NCI-H2171 (cell line): ENCODE measurements at regions not wholly inside any gene's neighbourhood (a gene's known extent, or its start where the extent isn't known, plus 50 kb on each side); places are given as distances from the start of the nearest gene placed in this dataset.

Experiments
- DNase-seq: peaks from one replicate; lab custom pipeline; 2025; lab: John Stamatoyannopoulos, UW

DNA sequence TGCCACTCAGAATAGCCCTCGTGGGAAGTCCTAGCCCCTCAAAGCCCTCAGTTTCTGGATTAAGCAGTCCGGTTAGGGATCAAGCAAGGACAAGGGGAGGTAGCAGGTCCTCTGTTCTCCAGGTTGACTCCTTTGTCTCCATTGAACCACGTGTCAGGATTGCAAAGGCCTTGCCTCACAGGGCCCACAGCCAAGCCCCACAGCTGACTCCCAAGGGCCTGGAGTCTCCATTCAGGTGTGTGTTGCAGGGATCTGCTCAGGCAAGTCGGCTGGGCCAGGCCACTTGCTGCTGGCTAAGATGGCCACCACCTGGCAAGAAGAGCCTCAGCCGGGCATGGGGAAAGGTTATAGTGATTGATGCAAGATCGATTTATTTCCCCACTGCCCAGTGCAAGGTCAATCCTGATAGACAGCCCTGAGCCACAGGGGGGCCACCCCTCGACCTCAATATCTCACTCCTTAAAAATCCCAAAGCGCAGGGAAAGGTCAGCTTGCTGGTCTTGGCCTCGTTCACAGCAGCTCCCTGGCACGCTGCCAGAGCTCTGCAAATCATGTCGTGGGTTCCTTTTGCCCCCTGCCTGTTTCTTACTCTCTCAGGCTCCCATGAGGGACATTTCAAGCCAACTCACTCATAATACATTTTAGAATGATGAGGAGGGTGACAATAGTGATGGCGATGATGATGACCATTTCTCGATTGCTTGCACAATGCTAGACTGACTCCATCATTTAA, 75.9 kb downstream of the EDN3 start:
- DNase-seq, result no peak

DNA sequence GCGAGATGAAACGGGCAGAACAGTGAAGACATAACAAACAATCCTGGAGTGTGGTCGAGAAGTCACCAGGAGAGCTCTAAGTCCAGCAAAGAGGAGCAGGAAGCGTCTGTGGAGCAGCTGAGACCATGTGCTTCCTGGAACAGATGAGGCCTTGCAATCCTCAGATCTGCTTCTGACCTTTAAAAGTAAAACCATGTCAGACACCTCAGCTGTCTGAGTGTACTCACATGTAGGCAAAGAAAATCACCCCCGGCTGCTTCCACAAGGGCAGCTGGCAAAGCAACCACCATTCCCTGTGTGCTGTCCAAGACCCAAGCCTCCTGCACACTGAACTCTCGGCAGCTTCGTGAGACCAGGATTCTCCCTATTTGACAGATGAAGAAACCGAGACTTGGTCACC, 76.6 kb downstream of the EDN3 start:
- DNase-seq, result no peak

DNA sequence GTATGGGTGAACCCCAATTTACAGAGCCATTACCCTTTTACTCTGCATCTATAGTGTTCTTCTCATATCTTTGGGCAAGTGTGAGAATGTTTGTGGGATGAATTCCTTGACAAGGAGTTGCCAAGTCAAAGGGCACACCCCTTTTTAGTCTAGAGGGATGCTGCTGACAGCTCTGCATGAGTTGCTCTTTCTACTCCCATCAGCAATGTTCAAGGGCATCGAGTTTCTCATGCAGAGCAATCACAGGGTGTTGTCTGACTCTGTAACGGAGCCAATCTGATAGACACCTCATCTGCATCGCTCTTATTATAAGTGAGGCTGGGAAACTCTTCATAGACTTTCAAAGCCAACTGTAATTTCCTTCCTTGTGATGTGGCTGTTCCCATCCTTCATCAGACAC, 77.4 kb downstream of the EDN3 start:
- no peak for DNase-seq

DNA sequence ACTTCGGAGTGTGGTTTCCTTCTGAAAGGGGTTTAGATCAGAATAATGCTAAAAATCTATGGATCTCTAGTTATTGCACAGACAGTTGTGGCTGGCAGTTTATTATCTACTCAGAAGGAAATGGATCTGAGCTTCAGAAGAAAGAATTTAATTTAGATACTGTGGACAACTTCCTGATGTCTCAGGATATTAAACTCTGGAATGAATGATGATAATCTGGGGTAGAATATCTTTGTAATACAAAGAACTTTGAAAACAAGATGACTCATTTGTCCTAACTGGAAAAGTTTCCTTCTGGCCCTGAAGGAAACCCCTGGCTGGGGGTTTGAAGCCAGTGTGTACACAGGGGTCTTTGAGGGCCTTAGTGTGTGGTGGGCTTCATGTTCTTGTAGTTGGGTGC, 78.0 kb downstream of the EDN3 start:
- no peak for DNase-seq

DNA sequence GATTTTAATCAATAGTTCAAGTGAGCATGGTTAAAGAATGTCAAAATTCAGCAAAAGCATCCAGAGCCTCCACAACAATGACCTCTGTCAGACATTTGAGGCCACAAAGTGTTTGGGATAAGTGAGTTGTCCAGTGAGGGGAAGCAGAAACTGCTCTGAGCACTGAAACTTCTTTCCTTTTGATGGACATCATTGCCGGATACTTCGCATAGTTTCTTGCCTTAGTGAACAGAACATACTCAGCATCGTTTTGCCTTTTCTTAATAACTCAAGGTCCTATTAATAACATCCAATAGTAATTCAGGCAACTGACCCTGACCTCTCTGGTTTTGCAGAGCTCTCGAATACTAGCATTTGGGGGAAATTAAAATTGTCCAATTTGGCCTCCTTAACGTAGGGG, 78.6 kb downstream of the EDN3 start:
- no peak for DNase-seq

DNA sequence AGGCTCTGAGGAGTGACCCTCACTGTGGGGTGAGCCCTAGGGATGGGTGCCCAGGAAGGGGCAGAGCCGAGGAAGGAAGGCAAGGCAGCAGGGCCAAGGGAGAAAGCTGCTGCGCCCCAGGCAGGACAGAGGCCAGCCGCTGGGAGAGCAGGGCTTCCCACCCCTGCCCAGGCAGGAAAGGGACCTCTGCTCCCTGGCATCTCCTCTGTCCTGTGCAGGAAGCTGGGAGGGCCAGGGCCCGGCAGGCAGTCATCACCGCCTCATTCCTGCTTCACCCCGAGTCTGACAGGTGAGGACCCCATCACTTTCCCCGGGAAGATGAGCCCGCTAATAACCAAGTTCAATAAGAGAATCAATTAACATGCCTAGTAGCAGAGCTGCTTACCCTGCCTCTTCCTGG, 81.3 kb downstream of the EDN3 start:
- DNase-seq, result no peak

DNA sequence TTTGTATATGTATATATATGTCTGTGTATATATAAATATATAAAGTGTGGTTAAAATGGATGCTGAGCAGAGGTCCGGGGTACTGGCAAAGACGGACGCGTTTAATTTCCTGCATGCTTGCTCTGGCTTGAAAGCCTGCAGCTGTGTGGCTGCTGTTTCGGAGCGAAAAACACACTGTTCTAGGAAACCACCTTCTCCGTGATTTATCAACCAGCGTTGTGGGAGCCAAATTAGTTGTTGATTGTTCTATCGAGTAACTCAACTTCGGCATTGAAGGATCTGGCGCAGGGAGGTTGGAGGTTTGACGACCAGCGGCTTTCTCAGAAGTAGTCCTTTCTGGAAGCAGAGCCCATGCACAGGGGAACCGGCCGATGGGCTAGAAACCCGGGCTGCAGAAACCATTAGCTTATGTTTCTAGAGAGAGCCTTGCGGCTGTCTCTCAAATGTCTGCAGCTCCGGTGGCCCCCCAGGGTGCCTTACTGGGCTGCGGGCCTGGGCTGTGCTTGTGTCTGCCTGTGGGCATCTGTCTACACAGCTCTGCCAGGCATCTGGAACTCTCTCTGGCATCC, 81.8 kb downstream of the EDN3 start:
- DNase-seq, result no peak

DNA sequence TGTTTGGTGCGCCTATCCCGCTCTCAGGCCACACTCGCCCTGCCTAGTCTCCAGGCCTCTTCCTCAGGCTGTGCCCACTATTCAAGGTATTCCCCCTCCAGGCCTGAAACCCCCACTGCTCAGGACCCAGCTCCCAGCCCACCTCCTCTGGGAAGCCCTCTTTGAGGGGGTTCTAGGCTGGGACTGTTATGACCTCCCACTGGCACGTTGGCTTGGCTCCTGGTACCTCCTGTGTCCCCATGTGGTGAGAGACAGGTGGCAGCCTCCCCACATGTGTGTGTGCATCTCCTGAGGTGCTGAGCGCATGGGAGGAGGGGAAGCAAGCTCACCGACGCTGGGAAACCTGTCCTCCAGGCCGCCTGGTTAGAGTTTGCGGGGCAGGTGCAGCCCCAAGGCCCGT, 82.5 kb downstream of the EDN3 start:
- DNase-seq, result no peak

DNA sequence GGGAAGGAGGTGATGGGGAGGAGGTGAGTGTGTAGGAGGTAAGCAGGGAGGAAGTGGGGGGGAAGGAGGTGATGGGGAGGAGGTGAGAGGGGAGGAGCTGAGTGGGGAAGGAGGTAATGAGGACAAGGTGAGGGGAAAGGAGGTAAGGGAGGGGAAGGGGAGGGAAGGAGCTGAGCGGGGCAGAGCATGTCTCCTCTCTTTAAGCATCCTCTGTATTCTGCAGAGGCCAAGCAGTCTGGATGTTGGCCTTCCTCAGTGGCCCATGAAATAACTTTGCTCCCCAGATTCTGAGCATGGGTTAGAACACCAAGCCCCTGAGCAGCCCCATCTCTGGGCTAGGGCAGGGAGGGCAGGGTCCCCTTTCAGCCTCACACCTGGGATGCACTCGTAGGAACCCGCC, 84.6 kb downstream of the EDN3 start:
- DNase-seq, result no peak

DNA sequence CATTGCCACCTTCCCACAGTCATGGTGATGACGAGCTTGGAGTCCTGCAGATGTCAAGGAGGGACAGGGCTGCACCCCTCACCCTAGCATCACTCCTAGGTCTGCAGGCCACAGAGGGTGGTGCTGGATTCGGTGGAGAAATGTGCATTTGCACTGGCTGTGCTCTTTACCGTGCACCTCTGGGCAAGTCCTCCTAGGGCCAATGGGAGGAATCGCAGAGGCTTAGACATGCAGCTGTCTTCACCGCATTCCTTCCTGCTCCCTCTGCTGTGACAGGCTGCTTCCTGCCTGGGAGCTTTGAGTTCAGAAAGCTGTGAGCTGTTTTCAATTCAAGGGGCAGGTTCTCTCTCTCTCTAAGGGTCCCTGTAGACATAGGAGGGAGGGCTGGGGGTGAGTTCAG, 85.1 kb downstream of the EDN3 start:
- DNase-seq, result no peak

DNA sequence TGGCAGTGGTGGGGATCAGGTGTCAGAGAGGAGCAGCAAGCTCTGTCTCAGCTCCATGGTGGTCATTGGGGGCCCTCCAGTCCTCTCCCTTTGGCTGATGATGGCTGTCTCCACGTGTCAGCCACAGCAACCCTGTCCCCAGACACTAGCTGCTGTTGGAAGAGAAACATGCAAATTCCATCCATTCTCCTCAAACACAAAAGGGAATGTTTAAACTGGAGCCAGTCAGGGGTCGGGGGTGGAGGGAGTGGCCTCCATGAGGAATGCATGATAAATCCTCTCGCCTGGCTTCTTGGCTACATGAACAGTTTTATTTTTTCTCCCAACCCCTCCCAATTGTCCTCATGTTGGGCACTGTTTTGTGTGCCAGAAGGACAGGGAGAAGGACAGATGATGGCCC, 86.4 kb downstream of the EDN3 start:
- no peak for DNase-seq

DNA sequence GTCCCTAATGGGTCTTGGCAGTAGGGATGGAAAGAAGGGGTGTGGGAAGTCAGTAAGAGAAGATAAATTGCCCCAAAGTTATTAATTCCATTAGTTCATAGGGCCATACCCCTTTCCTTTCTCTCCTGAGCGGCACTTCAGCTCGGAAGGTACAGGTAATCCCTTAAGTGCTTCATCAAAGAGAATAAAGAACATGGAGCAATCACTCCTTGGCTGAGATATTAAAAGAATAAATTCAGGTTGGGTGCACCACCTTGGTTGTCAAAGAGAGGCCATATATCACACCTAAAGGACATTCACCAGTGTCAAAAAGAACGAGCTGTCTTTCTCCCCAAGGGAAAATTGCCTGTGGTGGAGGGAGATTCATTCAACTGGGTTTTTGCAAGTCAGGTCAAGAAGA, 87.5 kb downstream of the EDN3 start:
- DNase-seq, result no peak

DNA sequence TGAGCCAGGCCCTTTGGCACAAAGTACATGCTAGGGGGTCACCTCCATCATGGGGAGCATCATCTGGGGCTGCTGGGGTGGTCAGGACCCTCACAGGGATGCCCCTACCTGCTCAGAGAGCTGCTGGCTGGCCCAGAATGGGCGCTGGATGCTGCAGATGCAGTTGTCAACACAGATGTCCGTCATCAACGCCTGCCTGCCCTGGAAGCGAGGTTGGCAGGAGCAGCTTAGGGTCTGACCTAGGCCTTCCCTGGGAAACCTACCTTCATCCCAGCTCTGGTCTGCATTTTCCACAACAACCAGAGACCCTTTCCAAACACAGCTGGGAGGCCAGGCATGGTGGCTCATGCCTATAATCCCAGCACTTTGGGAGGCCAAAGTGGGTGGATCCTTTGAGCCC, 88.0 kb downstream of the EDN3 start:
- DNase-seq, result no peak

DNA sequence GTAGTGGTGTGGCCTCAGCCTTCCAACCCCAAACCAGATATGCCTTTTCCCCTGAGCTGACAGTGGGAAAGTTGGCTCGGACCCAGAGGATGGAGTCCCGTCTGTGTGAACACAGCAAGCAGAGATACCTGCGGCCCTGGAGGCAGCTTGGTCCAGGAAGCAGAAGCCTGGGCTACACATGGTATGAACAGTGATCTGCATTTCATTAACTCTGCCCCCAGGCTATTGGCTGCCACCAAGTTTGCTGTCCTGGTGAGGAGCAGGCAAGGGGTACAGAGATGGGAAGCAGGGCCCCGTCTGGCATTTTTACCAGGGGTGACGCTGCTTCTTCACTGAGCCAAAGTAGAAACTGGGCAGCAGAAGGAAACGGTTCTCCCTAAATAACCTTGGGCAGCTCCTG, 90.0 kb downstream of the EDN3 start:
- DNase-seq, result no peak

DNA sequence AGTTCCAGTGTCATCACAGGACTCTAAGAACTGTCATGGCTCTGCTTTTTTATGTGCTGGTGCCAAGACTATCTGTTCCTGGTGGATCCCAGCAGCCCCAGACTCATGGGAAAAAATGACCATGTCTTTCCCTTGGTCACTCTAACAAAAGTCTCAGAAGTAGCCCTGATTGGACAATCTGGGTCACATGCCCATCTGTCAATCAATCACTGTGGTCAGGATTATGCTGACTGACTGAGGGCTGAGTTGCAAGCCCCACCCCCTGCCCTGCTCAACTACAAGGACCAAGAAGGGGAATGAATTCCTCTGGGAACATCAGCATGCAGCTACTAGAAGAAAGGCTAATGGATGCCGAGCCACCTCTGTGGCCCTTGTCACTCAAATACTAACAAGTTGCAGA, 91.6 kb downstream of the EDN3 start:
- DNase-seq, result no peak

DNA sequence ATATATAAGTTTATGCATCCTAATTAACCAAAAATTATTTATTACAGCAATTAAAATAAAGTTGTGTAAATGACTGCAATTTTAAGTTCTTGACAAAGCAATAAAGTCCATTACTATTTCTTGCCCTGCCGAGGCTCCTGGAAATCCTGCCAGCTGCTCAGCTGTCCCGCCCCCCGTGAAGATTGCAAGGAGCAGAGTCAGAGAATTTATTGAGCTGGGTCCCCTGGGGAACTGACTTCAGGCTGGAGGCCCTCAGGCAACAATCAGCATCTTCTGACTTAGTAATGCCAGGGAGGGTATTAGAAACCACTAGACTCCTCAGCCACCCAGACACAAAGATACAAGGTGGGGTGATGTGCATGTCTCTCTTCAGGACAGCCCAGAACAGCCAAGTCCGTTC, 92.3 kb downstream of the EDN3 start:
- DNase-seq, result no peak

DNA sequence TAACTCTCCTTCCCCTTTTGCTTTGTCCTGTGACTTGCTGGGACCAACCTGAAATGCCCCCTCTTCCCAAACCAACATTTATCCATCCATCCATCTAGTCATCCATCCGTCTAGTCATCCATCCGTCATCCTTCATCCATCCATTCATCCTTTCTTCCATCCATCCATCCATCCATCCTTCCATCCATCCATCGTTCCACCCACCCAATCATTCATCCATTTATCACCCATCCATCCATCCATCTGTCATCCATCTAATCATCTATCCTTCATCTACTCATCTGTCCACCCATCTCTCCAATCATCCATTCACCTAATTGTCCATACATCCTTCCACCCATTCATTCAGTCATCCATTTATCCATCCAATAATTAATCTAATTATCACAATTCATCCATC, 92.7 kb downstream of the EDN3 start:
- DNase-seq, result no peak

DNA sequence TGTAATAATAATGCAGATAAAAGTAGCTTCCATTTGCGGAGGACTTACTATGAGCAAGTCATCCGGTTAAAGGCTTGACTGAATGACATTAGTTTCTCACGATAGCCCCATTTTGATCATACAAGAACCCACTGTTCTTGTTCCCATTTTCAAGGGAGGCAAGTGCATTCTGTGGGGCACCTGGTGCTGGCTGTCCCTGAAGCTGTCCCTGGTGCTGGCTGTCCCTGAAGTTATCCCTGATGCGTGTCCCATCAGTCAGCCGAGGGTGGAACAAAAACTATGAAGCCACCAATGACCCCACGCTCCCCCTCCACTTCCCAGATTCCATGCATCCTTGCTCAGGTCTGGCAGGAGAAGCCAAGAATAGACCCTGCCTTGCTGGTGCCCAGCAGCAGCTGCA, 95.3 kb downstream of the EDN3 start:
- no peak for DNase-seq

DNA sequence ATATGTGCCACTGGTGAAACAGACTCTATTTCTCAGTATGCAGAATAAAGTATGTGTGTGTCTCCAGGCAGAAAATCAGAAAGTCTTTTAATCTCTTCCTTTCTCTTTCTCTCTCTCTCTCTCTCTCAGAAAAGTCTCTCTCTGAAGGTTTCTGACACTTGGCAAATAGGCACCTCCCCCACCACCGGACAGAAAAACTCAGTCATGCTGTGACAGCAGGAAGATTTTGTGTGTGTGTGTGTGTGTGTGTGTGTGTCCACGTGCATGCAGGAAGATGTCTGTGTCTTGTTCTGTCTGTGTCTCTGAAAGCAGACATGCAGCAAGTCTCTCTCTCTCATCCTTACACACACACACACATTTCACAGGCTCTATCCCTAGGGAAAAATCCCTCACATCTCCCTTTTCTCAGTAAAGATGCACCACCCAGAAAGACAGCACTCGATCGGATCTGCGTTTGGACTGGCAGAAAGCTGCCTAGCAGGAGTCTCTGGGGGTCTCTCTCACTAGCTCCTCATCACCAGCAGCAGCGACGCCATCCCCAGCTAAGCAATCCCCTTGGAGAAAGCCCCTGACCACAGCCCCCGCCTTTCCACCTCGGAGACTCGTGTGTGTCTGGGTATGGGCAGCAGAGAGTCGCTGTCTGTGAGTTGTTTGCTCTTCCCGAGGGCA, 98.3 kb downstream of the EDN3 start:
- no peak for DNase-seq

DNA sequence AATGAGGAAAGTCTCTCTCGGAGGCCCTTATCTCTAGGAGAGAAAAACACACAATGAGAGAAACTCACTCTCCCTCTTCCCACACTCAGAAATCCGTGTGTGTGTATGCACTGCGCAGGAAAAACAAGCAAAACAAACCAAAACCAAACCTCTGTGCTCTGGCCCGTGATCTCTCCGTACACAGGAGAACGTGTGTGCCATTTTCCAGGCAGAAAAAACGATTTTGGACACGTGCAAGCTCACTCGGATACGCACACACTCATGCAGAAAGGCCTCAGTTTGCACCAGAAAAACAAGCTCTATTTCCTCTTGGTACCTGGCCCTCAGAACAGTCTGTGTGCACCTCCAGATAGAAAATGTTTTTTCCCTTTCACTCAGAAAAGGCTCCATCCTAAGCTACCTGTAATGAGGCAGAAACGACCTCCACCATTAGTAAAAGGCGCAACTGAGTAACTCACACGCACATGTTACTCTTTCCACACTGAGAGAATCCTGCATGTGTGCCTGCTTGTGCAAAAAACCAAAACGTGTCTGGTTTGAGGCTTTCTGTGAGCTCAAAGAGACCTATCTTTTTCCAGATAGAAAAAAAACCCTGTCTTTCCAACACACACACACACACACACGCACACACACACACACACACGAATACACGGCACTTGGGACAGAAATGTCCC, 99.2 kb downstream of the EDN3 start:
- no peak for DNase-seq

DNA sequence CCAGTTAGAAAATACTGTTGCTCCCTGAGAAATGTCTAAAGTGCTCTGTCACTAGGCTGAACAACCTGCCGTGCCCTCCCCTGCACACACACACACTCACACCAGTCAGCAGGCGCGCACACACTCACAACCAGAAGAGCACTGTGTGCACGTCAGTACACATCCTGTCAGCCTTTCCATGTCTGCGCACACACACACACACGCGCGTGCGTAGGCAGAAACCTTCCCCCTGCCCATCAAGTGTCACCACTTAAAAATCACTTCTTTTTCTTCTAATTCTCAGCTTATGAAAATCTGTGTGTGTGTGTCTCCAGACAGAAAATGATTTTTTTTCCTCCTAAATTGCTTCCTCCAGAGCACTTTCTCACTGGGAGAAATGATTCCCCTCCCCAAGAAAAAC, 100.3 kb downstream of the EDN3 start:
- DNase-seq, result no peak

DNA sequence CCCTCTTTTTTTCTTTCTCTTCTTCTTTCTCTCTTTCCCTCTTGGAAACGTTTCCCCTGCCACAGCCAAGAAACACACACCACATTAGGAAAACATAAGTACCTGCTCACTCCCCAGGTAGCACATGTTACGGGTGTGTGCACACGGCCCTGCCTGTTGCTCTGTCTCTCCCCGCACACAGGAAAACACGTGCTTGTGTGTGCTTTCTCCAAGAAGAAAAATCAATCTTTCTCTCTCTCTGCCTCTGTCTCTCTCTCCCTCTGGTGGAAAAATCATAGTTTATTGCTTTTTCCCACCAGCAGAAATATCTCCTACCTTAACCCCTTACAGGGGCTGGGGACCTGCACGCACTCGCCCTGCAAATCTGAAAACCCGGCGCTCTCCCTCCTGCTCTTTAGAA, 102.3 kb downstream of the EDN3 start:
- peak; percentile 68 for DNase-seq

DNA sequence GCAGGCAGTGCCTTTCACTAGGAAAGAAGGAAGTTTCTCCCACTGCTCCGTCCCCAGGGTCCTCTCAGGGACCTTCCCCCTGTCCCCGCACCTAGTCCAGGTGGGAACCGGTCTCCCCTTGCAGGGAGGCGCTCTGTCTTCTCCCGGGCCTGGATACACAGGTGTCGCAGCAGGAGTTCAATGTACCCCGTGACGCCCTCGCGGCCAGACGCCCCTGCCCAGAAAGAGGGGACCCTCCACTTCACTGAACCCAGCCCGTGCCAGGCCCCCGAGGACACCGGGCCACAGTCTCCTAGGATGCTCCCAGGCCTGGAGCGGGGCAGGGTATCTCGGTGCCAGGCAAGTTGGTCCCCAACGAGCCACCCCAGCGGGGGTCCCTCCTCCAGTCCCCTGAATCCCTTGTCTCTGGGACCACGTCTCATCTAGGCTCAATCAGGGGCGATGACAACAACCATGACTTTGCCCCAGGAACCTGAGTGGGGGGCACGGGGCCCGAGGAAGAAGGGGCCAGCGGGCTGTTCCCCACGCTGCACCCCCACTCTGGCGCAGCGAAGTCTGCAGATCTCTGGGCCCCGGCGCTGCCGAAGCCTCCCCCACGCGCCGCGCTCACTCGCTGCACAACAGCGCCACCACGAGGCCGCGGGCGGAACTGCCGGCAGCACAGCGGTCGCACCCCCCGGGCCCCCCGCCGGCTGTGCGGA, 103.0 kb downstream of the EDN3 start:
- DNase-seq, result peak; percentile 68
